Esophagus muscularis mucosa (tissue), 3 donors: ENCODE measurements at regions not wholly inside any gene's neighbourhood (a gene's known extent, or its start where the extent isn't known, plus 50 kb on each side); places are given as distances from the start of the nearest gene placed in this dataset.

Experiments
- CTCF ChIP-seq, 3 experiments: fragments of 200-600 bp in 2 of 3; fragments of 450-650 bp in 1 of 3; sonication (generic) in 2 of 3; IDR thresholded peaks; one replicate each; pipeline ENCODE4 v1.5.1; 2017 to 2019; ENCODE audit warnings: antibody characterized with exemption in 3 of 3, mild to moderate bottlenecking in 2 of 3, moderate library complexity in 1 of 3
- POLR2A ChIP-seq: fragments of 450-650 bp; IDR thresholded peaks from one replicate; pipeline ENCODE4 v1.6.1; 2017; ENCODE audit warnings: antibody characterized with exemption, moderate library complexity, mild to moderate bottlenecking, low read depth
- POLR2AphosphoS5 ChIP-seq, 2 donors: sonication (generic); formaldehyde crosslinking; IDR thresholded peaks; one replicate each; pipeline ENCODE4 v1.6.1; 2017; ENCODE audit warnings: antibody characterized with exemption in 2 of 2

GRCh38 chr18:67151366-67151765, 365.2 kb downstream of the DSEL start:
- TF ChIP-seq CTCF (IDR thresholded peaks at IDR 0.05): no peak
- TF ChIP-seq POLR2AphosphoS5 (IDR thresholded peaks at IDR 0.05): no peak
- TF ChIP-seq POLR2A: no peak
